ENCODE measurements at regions not wholly inside any gene's neighbourhood (a gene's known extent, or its start where the extent isn't known, plus 50 kb on each side); places are given as distances from the start of the nearest gene placed in this dataset.

GRCh38 chr17:65470783-65471182 lies 90.7 kb downstream of the AXIN2 start:
- TF ChIP-seq CTCF (IDR thresholded peaks at IDR 0.05) (no peak), POLR2A (IDR thresholded peaks at IDR 0.05) (no peak)
